ENCODE measurements at regions not wholly inside any gene's neighbourhood (a gene's known extent, or its start where the extent isn't known, plus 50 kb on each side); places are given as distances from the start of the nearest gene placed in this dataset.

DNA sequence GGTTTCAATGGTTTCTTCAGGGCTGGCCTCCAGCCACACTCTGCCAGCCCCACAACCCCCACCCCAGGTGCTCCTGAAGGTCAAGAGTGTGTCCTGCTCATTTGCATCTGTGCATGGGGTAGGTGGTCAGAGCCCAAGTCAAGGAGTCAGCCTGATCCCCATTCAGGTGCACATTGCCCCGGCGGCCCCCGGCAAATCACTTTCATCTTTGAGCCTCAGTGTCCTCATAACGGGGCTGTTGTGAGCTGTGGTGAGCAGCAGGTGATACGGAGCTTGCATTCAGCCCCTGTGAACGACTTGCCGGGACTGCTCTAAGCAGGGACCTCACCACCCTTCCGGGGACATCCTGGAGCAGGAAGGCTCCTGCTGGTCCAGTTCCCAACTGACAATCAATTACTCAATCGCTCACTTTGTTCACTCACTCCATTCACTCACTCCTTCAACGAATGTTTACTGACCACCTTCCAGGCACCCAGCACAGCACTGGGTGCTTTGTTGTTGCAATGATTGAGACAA is 93.2 kb upstream of the CPEB4 start:
- H3K27ac ChIP-seq (ENCODE audit: low read depth, low read length): no peak overlapping the region
- TF ChIP-seq, protein P1, sequence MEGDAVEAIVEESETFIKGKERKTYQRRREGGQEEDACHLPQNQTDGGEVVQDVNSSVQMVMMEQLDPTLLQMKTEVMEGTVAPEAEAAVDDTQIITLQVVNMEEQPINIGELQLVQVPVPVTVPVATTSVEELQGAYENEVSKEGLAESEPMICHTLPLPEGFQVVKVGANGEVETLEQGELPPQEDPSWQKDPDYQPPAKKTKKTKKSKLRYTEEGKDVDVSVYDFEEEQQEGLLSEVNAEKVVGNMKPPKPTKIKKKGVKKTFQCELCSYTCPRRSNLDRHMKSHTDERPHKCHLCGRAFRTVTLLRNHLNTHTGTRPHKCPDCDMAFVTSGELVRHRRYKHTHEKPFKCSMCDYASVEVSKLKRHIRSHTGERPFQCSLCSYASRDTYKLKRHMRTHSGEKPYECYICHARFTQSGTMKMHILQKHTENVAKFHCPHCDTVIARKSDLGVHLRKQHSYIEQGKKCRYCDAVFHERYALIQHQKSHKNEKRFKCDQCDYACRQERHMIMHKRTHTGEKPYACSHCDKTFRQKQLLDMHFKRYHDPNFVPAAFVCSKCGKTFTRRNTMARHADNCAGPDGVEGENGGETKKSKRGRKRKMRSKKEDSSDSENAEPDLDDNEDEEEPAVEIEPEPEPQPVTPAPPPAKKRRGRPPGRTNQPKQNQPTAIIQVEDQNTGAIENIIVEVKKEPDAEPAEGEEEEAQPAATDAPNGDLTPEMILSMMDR (IDR thresholded peaks at IDR 0.05; ENCODE audit: low read depth, low read length, poor library complexity, severe bottlenecking): no peak
- no peak for TF ChIP-seq EZH2phosphoT487 (IDR thresholded peaks at IDR 0.05; ENCODE audit: borderline replicate concordance, low read length)
- no peaks in the 10 kb centered on the region for H4K20me1 ChIP-seq (ENCODE audit: control insufficient read depth, insufficient read depth, low read depth, low read length)
- no peaks in the 10 kb centered on the region for H3K4me1 ChIP-seq (ENCODE audit: control insufficient read depth, low read length)
- H3K4me2 ChIP-seq (ENCODE audit: low read length): no peak overlapping the region
- no peak overlapping the region for H3K4me3 ChIP-seq (ENCODE audit: low read length)
- H3K9me3 ChIP-seq (ENCODE audit: control insufficient read depth, insufficient read depth, low read length): no peaks in the 10 kb centered on the region
- H3K27me3 ChIP-seq (ENCODE audit: control insufficient read depth, low read length): no peaks in the 10 kb centered on the region
- no peaks in the 10 kb centered on the region for H3K79me2 ChIP-seq (ENCODE audit: control insufficient read depth, low read length)
- no peaks in the 10 kb centered on the region for H3F3A ChIP-seq (ENCODE audit: control insufficient read depth, insufficient read depth)
- H3K9me2 ChIP-seq (replicated peaks; ENCODE audit: control insufficient read depth, low read length): no peaks in the 10 kb centered on the region
- H3K36me3 ChIP-seq (ENCODE audit: control insufficient read depth, low read length): no peaks in the 10 kb centered on the region

DNA sequence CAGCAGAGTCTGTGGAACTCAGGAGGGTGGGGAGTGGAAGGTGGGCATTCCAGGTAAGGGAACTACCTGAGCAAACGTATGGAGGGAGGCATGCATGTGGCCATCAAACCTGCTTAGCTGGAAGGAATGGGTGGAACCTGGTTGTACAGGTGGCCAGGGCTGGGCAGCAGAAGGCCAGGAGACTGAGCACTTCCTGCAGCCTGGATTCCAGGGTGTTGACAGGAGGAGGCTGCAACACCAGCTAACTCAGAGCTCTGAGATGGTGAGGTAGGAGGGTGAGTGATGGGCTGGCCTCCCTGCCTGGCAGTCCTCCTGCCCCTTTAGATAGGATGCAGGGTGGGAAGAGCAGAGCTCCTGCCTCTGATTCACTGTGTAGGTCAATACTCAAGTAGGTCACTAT is 92.5 kb upstream of the CPEB4 start:
- H3K27me3 ChIP-seq (ENCODE audit: control insufficient read depth, low read length): no peaks in the 10 kb centered on the region
- H4K20me1 ChIP-seq (ENCODE audit: control insufficient read depth, insufficient read depth, low read depth, low read length): no peaks in the 10 kb centered on the region
- H3K27ac ChIP-seq (ENCODE audit: low read depth, low read length): no peak overlapping the region
- TF ChIP-seq EZH2phosphoT487 (IDR thresholded peaks at IDR 0.05; ENCODE audit: borderline replicate concordance, low read length): no peak
- TF ChIP-seq, protein P1 (IDR thresholded peaks at IDR 0.05; ENCODE audit: low read depth, low read length, poor library complexity, severe bottlenecking): no peak
- no peaks in the 10 kb centered on the region for H3K9me3 ChIP-seq (ENCODE audit: control insufficient read depth, insufficient read depth, low read length)
- H3K36me3 ChIP-seq (ENCODE audit: control insufficient read depth, low read length): no peaks in the 10 kb centered on the region
- no peaks in the 10 kb centered on the region for H3F3A ChIP-seq (ENCODE audit: control insufficient read depth, insufficient read depth)
- H3K4me1 ChIP-seq (ENCODE audit: control insufficient read depth, low read length): no peaks in the 10 kb centered on the region
- no peaks in the 10 kb centered on the region for H3K9me2 ChIP-seq (replicated peaks; ENCODE audit: control insufficient read depth, low read length)
- no peak overlapping the region for H3K4me2 ChIP-seq (ENCODE audit: low read length)
- H3K79me2 ChIP-seq (ENCODE audit: control insufficient read depth, low read length): no peaks in the 10 kb centered on the region
- no peak overlapping the region for H3K4me3 ChIP-seq (ENCODE audit: low read length)

DNA sequence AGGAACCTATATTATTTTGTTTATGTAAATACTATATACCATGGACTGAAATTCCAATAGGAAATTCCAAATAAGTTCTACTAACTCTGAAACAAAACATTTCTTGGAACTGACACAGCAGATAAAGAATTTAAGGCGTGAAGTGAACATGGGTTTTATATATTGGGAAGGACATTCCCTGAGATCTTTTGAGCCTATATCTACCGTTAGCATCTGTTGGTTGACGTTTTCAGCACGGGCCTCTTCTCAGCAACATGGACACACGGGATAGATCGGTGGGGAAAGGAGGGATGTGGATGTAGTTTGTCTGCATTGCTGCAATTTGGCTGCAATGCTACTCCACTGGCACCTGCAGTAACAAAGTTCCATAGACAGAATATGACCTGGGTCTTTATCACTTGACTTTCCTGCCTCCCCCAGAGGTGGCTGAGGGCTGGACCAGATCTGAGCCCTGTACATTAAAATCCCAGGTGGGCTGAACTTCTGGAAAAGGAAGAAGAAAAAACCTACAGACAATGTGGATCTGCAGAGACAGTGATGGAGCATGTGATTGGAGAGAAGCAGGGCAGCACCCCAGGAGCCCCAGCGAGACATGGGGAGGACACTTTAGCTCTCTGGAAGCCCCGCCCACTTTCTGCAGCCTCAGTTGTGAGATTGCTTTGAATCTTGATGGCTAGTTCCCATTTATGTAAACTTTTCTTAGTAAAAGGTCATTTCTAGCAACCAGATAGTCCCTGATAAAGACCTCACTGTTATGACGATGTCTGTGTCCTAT is 91.2 kb upstream of the CPEB4 start:
- Histone ChIP-seq H3K27me3 (ENCODE audit: control insufficient read depth, low read length) (no peaks in the 10 kb centered on the region), H3K9me3 (ENCODE audit: control insufficient read depth, insufficient read depth, low read length) (no peaks in the 10 kb centered on the region), H3K4me1 (ENCODE audit: control insufficient read depth, low read length) (no peaks in the 10 kb centered on the region), H4K20me1 (ENCODE audit: control insufficient read depth, insufficient read depth, low read depth, low read length) (no peaks in the 10 kb centered on the region), H3K36me3 (ENCODE audit: control insufficient read depth, low read length) (no peaks in the 10 kb centered on the region), H3K79me2 (ENCODE audit: control insufficient read depth, low read length) (no peaks in the 10 kb centered on the region), H3K27ac (ENCODE audit: low read depth, low read length) (no peak overlapping the region), H3K4me2 (ENCODE audit: low read length) (no peak overlapping the region), H3K4me3 (ENCODE audit: low read length) (no peak overlapping the region), H3F3A (ENCODE audit: control insufficient read depth, insufficient read depth) (no peaks in the 10 kb centered on the region), H3K9me2 (replicated peaks; ENCODE audit: control insufficient read depth, low read length) (no peaks in the 10 kb centered on the region)
- no peak for TF ChIP-seq EZH2phosphoT487 (IDR thresholded peaks at IDR 0.05; ENCODE audit: borderline replicate concordance, low read length)
- TF ChIP-seq, protein P1 (IDR thresholded peaks at IDR 0.05; ENCODE audit: low read depth, low read length, poor library complexity, severe bottlenecking): no peak
